Small intestine (tissue), 7 donors: ENCODE measurements at regions not wholly inside any gene's neighbourhood (a gene's known extent, or its start where the extent isn't known, plus 50 kb on each side); places are given as distances from the start of the nearest gene placed in this dataset.

Experiments
- DNase-seq, 2 donors: peaks; one replicate each; pipeline versions ENCODE4 v3.0.0 to v3.0.0-alpha.2; 2013
- FAIRE-seq: peaks from 2 replicates; lab custom pipeline; 2012; peaks lifted over from hg19 to GRCh38; lab: Jason Lieb, UNC
- H3K27ac ChIP-seq, 3 donors: one replicate each; pipeline ENCODE4 v1.5.1; 2013; ENCODE audit warnings: low read length in 2 of 3, mild to moderate bottlenecking in 2 of 3, control low read depth in 1 of 3, inconsistent platforms in 1 of 3, low read depth in 1 of 3, moderate library complexity in 1 of 3
- H3K27me3 ChIP-seq, 3 donors: one replicate each; pipeline ENCODE4 v1.6.1; 2013; ENCODE audit warnings: low read length in 3 of 3, inconsistent platforms in 1 of 3; ENCODE audit not compliant: control insufficient read depth in 3 of 3, insufficient read depth in 3 of 3
- H3K36me3 ChIP-seq, 3 donors: one replicate each; pipeline ENCODE4 v1.6.1; 2013; ENCODE audit warnings: low read length in 3 of 3, inconsistent platforms in 1 of 3, low read depth in 1 of 3, mild to moderate bottlenecking in 1 of 3, moderate library complexity in 1 of 3; ENCODE audit not compliant: control insufficient read depth in 3 of 3, insufficient read depth in 2 of 3
- H3K4me1 ChIP-seq, 3 donors: one replicate each; pipeline ENCODE4 v1.6.1; 2013; ENCODE audit warnings: low read length in 2 of 3, inconsistent platforms in 1 of 3, low read depth in 1 of 3, mild to moderate bottlenecking in 1 of 3, moderate library complexity in 1 of 3; ENCODE audit not compliant: control insufficient read depth in 3 of 3, insufficient read depth in 2 of 3
- H3K4me3 ChIP-seq, 3 donors: one replicate each; pipeline ENCODE4 v1.5.1; 2013; ENCODE audit warnings: low read length in 3 of 3, control low read depth in 1 of 3, inconsistent platforms in 1 of 3, low read depth in 1 of 3, mild to moderate bottlenecking in 1 of 3, moderate library complexity in 1 of 3
- H3K9me3 ChIP-seq, 2 donors: one replicate each; pipeline ENCODE4 v1.6.1; 2013; ENCODE audit warnings: low read depth in 1 of 2, low read length in 1 of 2; ENCODE audit not compliant: control insufficient read depth in 2 of 2, insufficient read depth in 1 of 2
- WGBS, 3 donors: extraction: QIAGEN DNeasy Blood & Tissue Kit; methylation state at CpG; one replicate each; pipeline ENCODE4 v1.1.7; 2013; 5-methylcytosine and 5-hydroxymethylcytosine counted together
- donor health status: healthy with polysubstance abuse.
- donor health status: control.
- donor health status: control.
- donor health status: Bipolar disorder and iron deficiency.
- donor health status: healthy.

DNA sequence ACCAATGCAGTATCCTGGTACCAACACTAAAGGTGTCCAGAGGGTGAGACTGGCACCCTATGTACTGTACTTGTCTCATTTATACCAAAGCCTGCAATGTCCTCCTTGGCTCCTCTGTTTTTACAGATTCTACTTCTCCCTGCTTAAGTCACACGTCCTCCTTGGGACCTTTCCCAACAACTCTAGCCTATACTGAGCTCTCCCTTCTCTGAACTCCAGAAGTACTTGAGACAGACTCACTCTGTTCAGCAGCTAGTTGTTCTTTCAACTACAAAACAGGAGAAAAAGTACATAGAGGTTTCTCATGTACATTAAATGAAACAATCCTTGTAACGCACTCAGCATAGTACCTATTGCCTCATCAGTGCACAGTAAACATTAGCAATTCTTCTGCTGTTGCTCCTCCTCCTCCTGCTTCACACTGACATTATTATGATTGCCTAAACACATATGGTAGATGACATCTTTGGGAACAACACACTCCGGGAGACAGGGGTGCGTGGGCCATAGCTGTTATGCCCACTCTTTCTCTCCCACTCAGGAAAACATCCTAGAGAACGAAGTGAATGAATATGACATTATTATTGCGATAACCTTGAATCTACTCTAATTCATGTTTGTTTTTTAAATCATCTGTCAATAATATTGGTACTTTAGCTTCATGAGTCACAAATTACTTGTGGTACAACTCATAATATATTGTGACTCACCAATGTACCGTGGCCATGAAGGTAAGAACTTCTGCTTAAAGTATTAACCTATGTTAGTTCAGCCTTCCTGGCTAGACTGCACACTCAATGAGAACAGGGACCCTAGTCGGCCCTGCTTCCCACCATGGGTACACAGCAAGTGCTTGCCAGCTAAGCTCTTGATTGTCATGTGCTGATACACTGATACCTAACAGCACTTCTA lies 180.3 kb upstream of the ADRA1B start:
- DNase-seq (no peak), FAIRE-seq (no peak)
- Histone ChIP-seq H3K4me3 (no peak overlapping the region), H3K4me1 (no peaks in the 10 kb centered on the region), H3K36me3 (no peaks in the 10 kb centered on the region), H3K27ac (no peak overlapping the region), H3K27me3 (no peaks in the 10 kb centered on the region), H3K9me3 (peaks cover 0 to 2% of the 10 kb centered on the region in 2 donors)
- 66 to 82% (median 71%) methylated on average over 8 of the region's 8 CpGs for whole genome bisulfite sequencing, 3 donors

DNA sequence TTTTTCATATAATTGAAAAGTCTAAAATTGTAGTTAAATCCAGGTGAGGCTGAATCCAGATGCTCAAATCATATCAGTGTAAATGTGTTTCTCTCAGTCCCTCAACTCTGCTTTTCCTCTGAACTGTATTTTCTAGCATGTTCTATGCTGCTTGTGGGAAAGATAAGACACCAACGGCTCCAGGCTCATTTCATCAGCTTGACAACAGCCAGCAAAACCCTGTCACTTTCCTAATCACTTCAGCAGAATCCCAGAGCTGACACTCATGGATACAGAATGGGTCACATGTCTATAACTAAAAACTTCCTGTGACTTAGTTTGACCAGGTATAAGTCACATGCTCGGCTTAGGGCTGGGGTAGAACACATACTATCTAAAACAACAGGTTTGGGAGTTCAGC lies 179.4 kb upstream of the ADRA1B start:
- no peak for FAIRE-seq
- DNase-seq = no peak

DNA sequence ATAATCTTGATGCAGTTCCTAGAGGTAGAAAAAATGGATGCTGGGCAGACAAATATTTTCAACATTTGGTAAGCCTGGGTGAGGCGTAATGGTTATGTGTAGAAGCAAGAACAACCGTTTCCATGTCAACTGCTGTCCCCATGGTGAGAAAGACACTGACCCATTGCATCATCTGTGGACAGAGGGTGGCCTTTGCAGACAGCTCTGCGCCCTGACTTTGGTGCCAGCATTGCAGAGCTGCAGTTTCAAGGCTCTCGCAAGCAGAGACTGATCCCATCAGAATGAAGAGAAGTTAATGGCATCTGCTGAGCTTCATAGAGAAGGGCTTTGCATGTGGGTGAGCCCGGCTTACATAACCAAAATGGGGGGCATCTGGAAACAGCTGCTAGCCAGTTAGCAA lies 179.0 kb upstream of the ADRA1B start:
- H3K27ac ChIP-seq = no peak overlapping the region
- DNase-seq (no peak), FAIRE-seq (no peak)
- no peaks in the 10 kb centered on the region for H3K4me1 ChIP-seq
- peaks cover 0 to 2% of the 10 kb centered on the region in 2 donors for H3K9me3 ChIP-seq
- H3K4me3 ChIP-seq = no peak overlapping the region
- H3K36me3 ChIP-seq = no peaks in the 10 kb centered on the region
- no peaks in the 10 kb centered on the region for H3K27me3 ChIP-seq
- WGBS, 3 donors = 87 to 93% (median 87%) methylated on average over 5 of the region's 5 CpGs

More for the DNA sequence above, 179.4 kb upstream of the ADRA1B start:
- Histone ChIP-seq H3K27ac (no peak overlapping the region), H3K4me1 (no peaks in the 10 kb centered on the region), H3K27me3 (no peaks in the 10 kb centered on the region), H3K9me3 (peaks cover 0 to 2% of the 10 kb centered on the region in 2 donors), H3K4me3 (no peak overlapping the region), H3K36me3 (no peaks in the 10 kb centered on the region)
- 30 to 51% (median 31%) methylated on average over 2 of the region's 2 CpGs for WGBS, 3 donors

DNA sequence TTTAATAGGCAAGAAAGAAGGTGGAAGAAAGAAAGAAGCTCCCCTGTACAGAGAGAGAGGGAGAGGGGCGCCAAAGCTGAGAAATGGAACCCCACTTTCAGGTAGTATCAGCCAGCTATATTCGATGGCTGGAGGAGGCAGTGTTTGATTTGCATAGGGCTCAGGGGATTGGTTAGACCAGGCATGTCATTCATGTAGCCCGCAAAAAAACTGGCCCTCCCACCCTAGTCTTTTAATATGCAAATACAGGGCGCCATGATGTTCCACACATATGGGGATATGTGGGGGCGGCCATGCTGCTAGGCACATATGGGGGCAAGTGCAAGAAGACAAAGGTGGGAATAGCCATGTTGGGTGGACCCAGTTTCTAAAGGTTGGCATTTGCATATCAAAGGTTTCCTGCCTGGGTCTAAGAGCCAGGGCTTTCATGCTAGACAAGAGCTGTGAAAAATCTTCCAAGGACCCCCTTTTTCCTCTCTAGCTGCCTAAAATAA lies 174.4 kb upstream of the ADRA1B start:
- Histone ChIP-seq H3K27me3 (no peaks in the 10 kb centered on the region), H3K9me3 (no peaks in the 10 kb centered on the region), H3K27ac (no peak overlapping the region), H3K4me1 (no peaks in the 10 kb centered on the region), H3K36me3 (no peaks in the 10 kb centered on the region), H3K4me3 (no peak overlapping the region)
- 83 to 95% (median 87%) methylated on average over 5 of the region's 5 CpGs for WGBS, 3 donors
- no peak for FAIRE-seq
- no peak for DNase-seq

DNA sequence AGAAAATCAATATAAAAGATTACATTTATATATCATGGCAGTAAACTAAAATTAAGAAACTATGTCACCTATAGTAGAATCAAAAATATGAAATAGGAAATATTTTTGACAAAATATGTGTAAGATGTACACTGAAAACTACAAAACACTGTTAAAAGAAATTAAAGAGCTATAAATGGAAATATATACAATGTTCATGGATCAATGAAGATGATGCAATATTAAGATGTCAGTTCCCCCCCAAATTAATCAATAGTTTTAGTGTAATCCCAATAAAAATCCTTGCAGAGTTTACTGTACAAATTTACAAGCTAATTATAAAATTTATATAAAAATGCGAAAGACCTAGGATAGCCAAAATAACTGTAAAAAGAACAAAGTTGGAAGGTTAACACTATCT lies 173.0 kb upstream of the ADRA1B start:
- no peak for DNase-seq
- Histone ChIP-seq H3K4me3 (no peak overlapping the region), H3K36me3 (no peaks in the 10 kb centered on the region), H3K27me3 (no peaks in the 10 kb centered on the region), H3K27ac (no peak overlapping the region), H3K9me3 (no peaks in the 10 kb centered on the region), H3K4me1 (no peaks in the 10 kb centered on the region)
- no peak for FAIRE-seq
- WGBS, 3 donors = 97 to 100% (median 98%) methylated on average over 1 of the region's 1 CpG

DNA sequence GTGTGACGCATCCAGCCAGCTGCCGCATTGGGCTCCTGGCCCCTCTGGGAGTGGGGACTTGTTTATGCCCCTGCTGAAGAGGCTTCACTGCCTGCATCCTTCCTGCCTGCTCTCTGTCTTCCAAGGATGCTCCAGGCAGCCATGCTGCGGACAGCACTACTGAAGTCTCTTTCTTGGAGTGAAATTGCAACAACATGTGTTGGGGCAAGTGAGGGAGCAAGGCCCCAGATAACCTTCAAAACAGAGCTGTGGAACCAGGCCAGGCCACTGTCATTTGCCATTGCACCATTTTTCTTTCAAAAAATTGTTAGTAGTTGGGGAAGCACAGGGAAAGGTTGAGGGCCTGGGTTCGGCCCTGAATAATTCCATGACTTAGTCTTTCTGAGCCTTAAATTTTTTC lies 169.6 kb upstream of the ADRA1B start:
- Histone ChIP-seq H3K4me3 (no peak overlapping the region), H3K9me3 (peaks cover 0 to 3% of the 10 kb centered on the region in 2 donors), H3K36me3 (no peaks in the 10 kb centered on the region), H3K27ac (no peak overlapping the region), H3K27me3 (no peaks in the 10 kb centered on the region), H3K4me1 (no peaks in the 10 kb centered on the region)
- FAIRE-seq (no peak), DNase-seq (no peak)
- WGBS, 3 donors = 72 to 84% (median 75%) methylated on average over 4 of the region's 4 CpGs

DNA sequence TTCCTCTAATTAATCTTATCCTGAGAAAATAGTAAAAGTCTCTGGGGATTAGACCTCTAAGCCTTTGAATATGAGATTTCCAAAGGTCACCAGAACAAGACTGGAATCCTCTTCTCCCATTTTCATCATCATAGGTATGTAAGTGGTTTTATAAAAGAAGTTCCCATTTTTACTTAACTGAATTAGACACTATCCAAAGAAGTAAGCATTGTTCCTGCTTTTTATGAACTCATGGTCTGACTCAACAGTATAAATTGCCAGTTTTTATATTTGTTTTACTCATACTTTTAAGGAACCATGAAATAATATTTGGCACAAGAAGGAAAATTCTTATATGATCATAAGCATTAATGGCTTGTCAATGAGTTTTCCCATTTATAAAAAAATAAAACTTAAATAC lies 167.1 kb upstream of the ADRA1B start:
- H3K36me3 ChIP-seq = no peaks in the 10 kb centered on the region
- no peak overlapping the region for H3K27ac ChIP-seq
- DNase-seq (no peak), FAIRE-seq (no peak)
- H3K4me3 ChIP-seq = no peak overlapping the region
- no peaks in the 10 kb centered on the region for H3K27me3 ChIP-seq
- H3K4me1 ChIP-seq = no peaks in the 10 kb centered on the region
- H3K9me3 ChIP-seq = peaks cover 0 to 3% of the 10 kb centered on the region in 2 donors

DNA sequence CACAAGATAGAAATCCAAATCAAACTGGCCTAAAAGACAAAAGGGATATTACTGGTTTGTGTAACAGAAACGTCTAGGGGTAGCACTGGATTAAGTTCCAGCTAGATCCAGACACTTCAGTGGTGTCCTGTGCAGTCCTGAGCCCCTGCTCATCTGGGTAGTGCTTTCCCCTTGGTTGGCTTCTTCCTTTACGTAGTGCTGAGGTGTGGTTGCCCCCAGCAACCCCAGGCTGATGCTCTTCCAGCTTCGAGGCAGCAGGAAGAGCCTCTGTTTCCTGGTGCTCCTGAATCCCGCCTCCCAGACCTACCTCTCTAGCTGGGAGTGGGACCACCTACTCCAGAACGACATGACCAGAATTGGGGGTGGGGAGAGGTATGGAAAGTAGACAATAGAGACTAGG lies 166.1 kb upstream of the ADRA1B start:
- 37 to 53% (median 46%) methylated on average over 5 of the region's 5 CpGs for WGBS, 3 donors
- Histone ChIP-seq H3K4me1 (no peaks in the 10 kb centered on the region), H3K27ac (no peak overlapping the region), H3K27me3 (no peaks in the 10 kb centered on the region), H3K4me3 (no peak overlapping the region), H3K9me3 (peaks cover 0 to 3% of the 10 kb centered on the region in 2 donors), H3K36me3 (no peaks in the 10 kb centered on the region)
- FAIRE-seq = no peak
- DNase-seq = no peak
